ENCODE measurements at regions not wholly inside any gene's neighbourhood (a gene's known extent, or its start where the extent isn't known, plus 50 kb on each side); places are given as distances from the start of the nearest gene placed in this dataset.

GRCh38 chr4:182973941-182974340 is 56.8 kb upstream of the DCTD start:
- TF ChIP-seq SP1 (CRISPR knock-in tag; conservative IDR thresholded peaks at IDR 0.05) (no peak), ZNF671 (CRISPR knock-in tag; IDR thresholded peaks at IDR 0.05) (no peak), ATF6 (CRISPR knock-in tag; IDR thresholded peaks at IDR 0.05) (no peak), NR1H2 (CRISPR knock-in tag; IDR thresholded peaks at IDR 0.05) (no peak)
- H3K4me1 Mint-ChIP-seq = peaks cover 12% of the 10 kb centered on the region
- H3K27me3 Mint-ChIP-seq (ENCODE audit: low read depth) = no peaks in the 10 kb centered on the region
- H3K27ac Mint-ChIP-seq = no peak overlapping the region
- DNase-seq (ENCODE audit: low spot score) (no peak), ATAC-seq (0 out of 2 replicates have a peak, but pooled peaks have one; percentile 20)
- no peak overlapping the region for H3K4me3 Mint-ChIP-seq
- ChIA-PET CTCF (interaction anchor here (0.7 kb wide), 1 partner anchor 99 kb away, joined by 3 read pairs; no protein-coding TSS in a partner anchor), POLR2A (no interaction called here)
- H3K9me3 Mint-ChIP-seq = no peaks in the 10 kb centered on the region
- no peaks in the 10 kb centered on the region for H3K36me3 Mint-ChIP-seq

GRCh38 chr4:182973511-182973911 is 56.3 kb upstream of the DCTD start:
- Mint-ChIP-seq H3K27ac (no peak overlapping the region), H3K9me3 (no peaks in the 10 kb centered on the region), H3K36me3 (no peaks in the 10 kb centered on the region), H3K4me3 (no peak overlapping the region), H3K4me1 (peaks cover 10% of the 10 kb centered on the region), H3K27me3 (ENCODE audit: low read depth) (no peaks in the 10 kb centered on the region)
- ATAC-seq (no peak), DNase-seq (ENCODE audit: low spot score) (no peak)
- TF ChIP-seq CBFB (CRISPR knock-in tag; IDR thresholded peaks at IDR 0.05; ENCODE audit: low read depth) = no peak
- TF ChIP-seq MXD4 (CRISPR knock-in tag; IDR thresholded peaks at IDR 0.05; ENCODE audit: borderline replicate concordance) = no peak
- TF ChIP-seq ZNF416 (CRISPR knock-in tag; IDR thresholded peaks at IDR 0.05) = no peak
- no peak for TF ChIP-seq USF1 (CRISPR knock-in tag; IDR thresholded peaks at IDR 0.05)
- no peak for TF ChIP-seq CDX4 (CRISPR knock-in tag; IDR thresholded peaks at IDR 0.05; ENCODE audit: borderline replicate concordance)
- TF ChIP-seq CREB1 (CRISPR knock-in tag; IDR thresholded peaks at IDR 0.05) = no peak
- TF ChIP-seq SP1 (CRISPR knock-in tag; conservative IDR thresholded peaks at IDR 0.05) = no peak
- ChIA-PET POLR2A (no interaction called here), CTCF (interaction anchor here (0.7 kb wide), 1 partner anchor 100 kb away, joined by 3 read pairs; no protein-coding TSS in a partner anchor)

GRCh38 chr4:182971702-182972101 is 54.5 kb upstream of the DCTD start:
- Mint-ChIP-seq H3K4me1 (peaks cover 10% of the 10 kb centered on the region), H3K27me3 (ENCODE audit: low read depth) (no peaks in the 10 kb centered on the region), H3K27ac (no peak overlapping the region), H3K9me3 (no peaks in the 10 kb centered on the region), H3K36me3 (no peaks in the 10 kb centered on the region), H3K4me3 (no peak overlapping the region)
- ATAC-seq = no peak
- ChIA-PET CTCF (no interaction called here), POLR2A (no interaction called here)
- TF ChIP-seq TEAD4 (CRISPR knock-in tag; IDR thresholded peaks at IDR 0.05) = no peak
- no peak for DNase-seq (ENCODE audit: low spot score)

- Mint-ChIP-seq H3K27me3 (ENCODE audit: low read depth) (no peaks in the 10 kb centered on the region), H3K36me3 (no peaks in the 10 kb centered on the region), H3K4me3 (no peak overlapping the region), H3K27ac (no peak overlapping the region), H3K9me3 (no peaks in the 10 kb centered on the region), H3K4me1 (peaks cover 10% of the 10 kb centered on the region)
- POLR2A ChIA-PET = no interaction called here
- DNase-seq (ENCODE audit: low spot score) (no peak), ATAC-seq (no peak)
- TF ChIP-seq ATF3 (CRISPR knock-in tag; conservative IDR thresholded peaks at IDR 0.05) (no peak), SP1 (CRISPR knock-in tag; conservative IDR thresholded peaks at IDR 0.05) (no peak), ZNF532 (CRISPR knock-in tag; IDR thresholded peaks at IDR 0.05; ENCODE audit: borderline replicate concordance) (no peak), ZBTB43 (CRISPR knock-in tag; IDR thresholded peaks at IDR 0.05) (no peak), RORB (CRISPR knock-in tag; IDR thresholded peaks at IDR 0.05) (no peak), NR2C2 (CRISPR knock-in tag; IDR thresholded peaks at IDR 0.05) (no peak)
- CTCF ChIA-PET = interaction anchor here (0.7 to 1.2 kb wide), 2 partner anchors 21 to 40 kb away, joined by 3 to 4 read pairs; no protein-coding TSS in a partner anchor
Observed at GRCh38 chr4:182969651-182970279, 52.6 kb upstream of the DCTD start.

Data from WTC11 (cell line).